ENCODE measurements at regions not wholly inside any gene's neighbourhood (a gene's known extent, or its start where the extent isn't known, plus 50 kb on each side); places are given as distances from the start of the nearest gene placed in this dataset.

DNA sequence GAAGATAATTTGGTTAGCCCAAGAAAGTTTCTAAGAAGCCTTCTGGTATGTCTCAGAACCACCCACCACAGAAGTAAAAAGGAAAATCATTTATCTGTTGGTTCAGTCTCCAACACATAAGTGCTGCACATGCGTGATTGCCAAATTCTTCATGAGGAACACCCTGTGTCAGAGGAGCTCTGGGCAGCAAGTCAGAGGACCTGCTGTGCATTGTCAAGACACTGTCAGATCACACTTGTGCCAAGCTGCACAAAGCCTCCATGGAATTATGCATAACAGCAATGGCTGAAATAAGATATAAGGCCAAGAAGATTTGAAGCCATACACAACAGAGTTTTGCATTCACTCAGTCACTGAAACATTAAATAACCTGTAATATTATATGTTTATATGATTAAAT is 1304.7 kb upstream of the FLRT2 start:
- ATAC-seq (peak; percentile 53), DNase-seq (no peak)
- H3K36me3 ChIP-seq: no peaks in the 10 kb centered on the region
- H3K4me3 ChIP-seq: no peak overlapping the region
- no peak overlapping the region for H3K27ac ChIP-seq
- no peaks in the 10 kb centered on the region for H3K9me3 ChIP-seq
- intact Hi-C loops (cut with DNase I): no loop called here
- TF ChIP-seq, protein P1, sequence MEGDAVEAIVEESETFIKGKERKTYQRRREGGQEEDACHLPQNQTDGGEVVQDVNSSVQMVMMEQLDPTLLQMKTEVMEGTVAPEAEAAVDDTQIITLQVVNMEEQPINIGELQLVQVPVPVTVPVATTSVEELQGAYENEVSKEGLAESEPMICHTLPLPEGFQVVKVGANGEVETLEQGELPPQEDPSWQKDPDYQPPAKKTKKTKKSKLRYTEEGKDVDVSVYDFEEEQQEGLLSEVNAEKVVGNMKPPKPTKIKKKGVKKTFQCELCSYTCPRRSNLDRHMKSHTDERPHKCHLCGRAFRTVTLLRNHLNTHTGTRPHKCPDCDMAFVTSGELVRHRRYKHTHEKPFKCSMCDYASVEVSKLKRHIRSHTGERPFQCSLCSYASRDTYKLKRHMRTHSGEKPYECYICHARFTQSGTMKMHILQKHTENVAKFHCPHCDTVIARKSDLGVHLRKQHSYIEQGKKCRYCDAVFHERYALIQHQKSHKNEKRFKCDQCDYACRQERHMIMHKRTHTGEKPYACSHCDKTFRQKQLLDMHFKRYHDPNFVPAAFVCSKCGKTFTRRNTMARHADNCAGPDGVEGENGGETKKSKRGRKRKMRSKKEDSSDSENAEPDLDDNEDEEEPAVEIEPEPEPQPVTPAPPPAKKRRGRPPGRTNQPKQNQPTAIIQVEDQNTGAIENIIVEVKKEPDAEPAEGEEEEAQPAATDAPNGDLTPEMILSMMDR (IDR thresholded peaks at IDR 0.05): no peak
- no peaks in the 10 kb centered on the region for H3K27me3 ChIP-seq
- H3K4me1 ChIP-seq: no peaks in the 10 kb centered on the region

DNA sequence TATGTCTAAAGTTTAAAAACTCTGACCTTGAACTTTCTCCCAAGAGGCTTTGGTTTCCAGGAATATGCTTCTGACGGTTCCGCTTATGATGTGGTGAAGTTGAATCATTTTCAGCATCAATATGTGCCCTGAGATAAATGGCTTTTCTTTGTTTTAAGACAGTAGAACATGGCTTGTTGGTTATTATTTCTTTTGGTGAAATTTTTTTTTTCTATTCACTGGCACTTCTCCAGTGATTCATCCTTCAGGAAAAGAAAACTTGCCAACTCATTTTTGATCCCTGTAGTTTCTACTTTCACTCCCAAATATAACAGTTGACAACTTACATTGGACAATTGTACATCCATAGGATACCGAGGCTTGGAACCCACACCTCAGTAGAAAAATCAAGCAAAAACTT is 1301.2 kb upstream of the FLRT2 start:
- H3K4me1 ChIP-seq: no peaks in the 10 kb centered on the region
- TF ChIP-seq, protein P1 (IDR thresholded peaks at IDR 0.05): no peak
- DNase-seq: no peak
- H3K27ac ChIP-seq: no peak overlapping the region
- H3K4me3 ChIP-seq: no peak overlapping the region
- intact Hi-C loops (cut with DNase I): no loop called here
- ATAC-seq: no peak
- no peaks in the 10 kb centered on the region for H3K9me3 ChIP-seq
- no peaks in the 10 kb centered on the region for H3K36me3 ChIP-seq
- H3K27me3 ChIP-seq: no peaks in the 10 kb centered on the region

DNA sequence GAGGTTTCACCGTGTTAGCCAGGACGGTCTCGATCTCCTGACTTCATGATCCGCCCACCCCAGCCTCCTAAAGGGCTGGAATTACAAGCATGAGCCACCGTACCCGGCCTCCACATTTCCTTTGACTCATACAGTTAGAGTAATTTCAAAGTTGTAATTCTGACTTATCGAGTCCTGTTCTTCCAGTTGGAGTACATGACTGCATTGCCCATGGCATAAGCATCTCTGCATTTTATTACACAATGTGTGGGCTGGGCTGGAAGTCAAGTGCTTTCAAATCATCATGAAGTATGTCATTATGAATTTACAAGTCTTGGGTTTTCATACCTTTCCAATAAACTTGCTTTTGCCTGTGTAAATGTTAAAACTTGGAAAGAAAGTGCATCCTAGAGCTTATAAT is 1295.7 kb upstream of the FLRT2 start:
- no peak for DNase-seq
- peak; percentile 59 for ATAC-seq
- H3K4me1 ChIP-seq: no peaks in the 10 kb centered on the region
- no peaks in the 10 kb centered on the region for H3K36me3 ChIP-seq
- H3K27me3 ChIP-seq: no peaks in the 10 kb centered on the region
- no peak overlapping the region for H3K27ac ChIP-seq
- no peak overlapping the region for H3K4me3 ChIP-seq
- TF ChIP-seq, protein P1 (IDR thresholded peaks at IDR 0.05): no peak
- H3K9me3 ChIP-seq: no peaks in the 10 kb centered on the region
- intact Hi-C loops (cut with DNase I): no loop called here

DNA sequence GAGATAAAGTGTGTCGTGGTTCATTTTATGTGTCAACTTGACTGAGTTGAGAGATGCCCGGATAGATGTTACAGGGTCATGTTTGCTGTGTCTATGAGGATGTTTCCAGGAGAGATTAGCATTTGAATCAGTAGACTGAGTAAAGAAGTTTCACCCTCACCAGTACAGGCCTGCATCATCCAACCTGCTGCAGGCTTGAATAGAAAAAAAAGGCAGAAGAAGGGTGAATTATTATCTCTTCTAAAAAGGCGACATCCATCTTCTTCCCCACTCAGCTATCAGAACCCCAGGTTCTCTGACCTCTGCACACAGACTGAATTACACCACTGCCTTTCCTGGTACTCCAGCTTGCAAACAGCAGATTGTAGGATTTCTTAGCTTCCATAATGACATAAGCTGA is 1293.7 kb upstream of the FLRT2 start:
- ATAC-seq (no peak), DNase-seq (no peak)
- Histone ChIP-seq H3K4me3 (no peak overlapping the region), H3K9me3 (no peaks in the 10 kb centered on the region), H3K4me1 (no peaks in the 10 kb centered on the region), H3K36me3 (no peaks in the 10 kb centered on the region), H3K27ac (no peak overlapping the region), H3K27me3 (no peaks in the 10 kb centered on the region)
- intact Hi-C loops (cut with DNase I): no loop called here
- TF ChIP-seq, protein P1 (IDR thresholded peaks at IDR 0.05): no peak

DNA sequence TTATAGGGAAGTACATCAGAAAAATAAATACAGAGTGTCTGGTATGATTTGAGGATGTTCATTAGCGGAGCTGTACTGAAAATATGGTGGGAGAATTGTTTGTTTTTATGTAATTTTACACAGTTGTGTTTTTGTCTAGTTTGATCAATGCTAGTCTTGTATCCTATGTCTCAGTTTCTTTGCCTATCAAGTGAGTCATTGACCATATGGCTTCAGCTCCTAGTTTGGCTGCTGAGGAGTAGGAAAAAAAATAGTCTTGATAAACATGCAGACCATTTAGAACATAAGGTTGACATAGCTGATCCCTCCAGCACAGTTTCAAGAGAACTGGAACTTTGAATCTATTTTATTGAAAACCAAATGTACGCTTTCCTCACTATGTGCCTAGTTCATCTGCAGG is 1292.1 kb upstream of the FLRT2 start:
- ATAC-seq: no peak
- Histone ChIP-seq H3K9me3 (no peaks in the 10 kb centered on the region), H3K36me3 (no peaks in the 10 kb centered on the region), H3K27ac (no peak overlapping the region), H3K27me3 (no peaks in the 10 kb centered on the region), H3K4me1 (no peaks in the 10 kb centered on the region), H3K4me3 (no peak overlapping the region)
- no peak for DNase-seq
- TF ChIP-seq, protein P1 (IDR thresholded peaks at IDR 0.05): no peak
- intact Hi-C loops (cut with DNase I): no loop called here

DNA sequence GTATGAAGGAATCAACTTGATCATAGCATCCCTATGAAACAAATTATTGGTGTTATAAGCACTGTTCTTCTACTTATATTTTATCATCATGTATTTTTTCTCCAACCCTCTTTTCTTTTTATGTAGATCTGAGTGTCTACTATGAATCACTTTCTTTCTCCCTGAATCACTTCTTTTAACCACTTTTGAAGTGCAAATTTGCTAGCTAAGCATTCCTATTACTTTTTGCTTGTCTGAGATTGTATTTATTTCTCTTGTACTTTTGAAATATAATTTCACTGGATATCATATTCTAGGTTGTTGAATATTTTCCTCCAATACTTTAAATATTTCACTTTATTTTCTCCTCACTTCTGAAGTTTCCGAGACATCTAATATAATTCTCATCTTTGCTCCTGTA is 1282.3 kb upstream of the FLRT2 start:
- no peaks in the 10 kb centered on the region for H3K36me3 ChIP-seq
- H3K27ac ChIP-seq: no peak overlapping the region
- DNase-seq: no peak
- intact Hi-C loops (cut with DNase I): no loop called here
- H3K4me3 ChIP-seq: no peak overlapping the region
- H3K27me3 ChIP-seq: no peaks in the 10 kb centered on the region
- H3K4me1 ChIP-seq: no peaks in the 10 kb centered on the region
- H3K9me3 ChIP-seq: no peaks in the 10 kb centered on the region
- TF ChIP-seq, protein P1 (IDR thresholded peaks at IDR 0.05): no peak
- ATAC-seq: no peak
